HT1080 (cell line): ENCODE measurements at regions not wholly inside any gene's neighbourhood (a gene's known extent, or its start where the extent isn't known, plus 50 kb on each side); places are given as distances from the start of the nearest gene placed in this dataset.
"Not testable (repeated sequence)": the region's sequence is repeated elsewhere in the genome, so short reads cannot be mapped to it uniquely, and the experiment has no call there.

Source experiments
- DNase-seq: peaks from one replicate; pipeline ENCODE4 v3.0.0-alpha.2; 2015; ENCODE audit warnings: low read depth

GRCh38 chr12:89793946-89794345 is 85.3 kb upstream of the ATP2B1 start:
- DNase-seq = no peak

GRCh38 chr12:89791286-89791685 is 82.6 kb upstream of the ATP2B1 start:
- DNase-seq = no peak

GRCh38 chr12:89789862-89790261 is 81.2 kb upstream of the ATP2B1 start:
- DNase-seq = no peak

- no peak for DNase-seq
Observed at GRCh38 chr12:89787763-89788162, 79.1 kb upstream of the ATP2B1 start.

- DNase-seq = no peak
Observed at GRCh38 chr12:89786177-89786810, 77.7 kb upstream of the ATP2B1 start.

- peak; percentile 12 for DNase-seq
Observed at GRCh38 chr12:89783359-89784060, 74.9 kb upstream of the ATP2B1 start.

GRCh38 chr12:89782807-89783206 is 74.2 kb upstream of the ATP2B1 start:
- DNase-seq = no peak

- DNase-seq = no peak
Observed at GRCh38 chr12:89781946-89782550, 73.4 kb upstream of the ATP2B1 start.

GRCh38 chr12:89781156-89781555 is 72.5 kb upstream of the ATP2B1 start:
- DNase-seq = no peak

- DNase-seq = no peak
Observed at GRCh38 chr12:89779090-89779489, 70.5 kb upstream of the ATP2B1 start.

GRCh38 chr12:89777733-89778379 is 69.2 kb upstream of the ATP2B1 start:
- DNase-seq = no peak

- DNase-seq = no peak
Observed at GRCh38 chr12:89775986-89776365, 67.3 kb upstream of the ATP2B1 start.

GRCh38 chr12:89775063-89775985 is 66.7 kb upstream of the ATP2B1 start:
- DNase-seq = no peak

GRCh38 chr12:89774645-89775044 is 66.0 kb upstream of the ATP2B1 start:
- no peak for DNase-seq

GRCh38 chr12:89770391-89770790 is 61.8 kb upstream of the ATP2B1 start:
- DNase-seq = no peak

GRCh38 chr12:89769483-89769818 is 60.8 kb upstream of the ATP2B1 start:
- no peak for DNase-seq

- DNase-seq = peak; percentile 99
Observed at GRCh38 chr12:89768586-89769482, 60.2 kb upstream of the ATP2B1 start.

GRCh38 chr12:89765959-89766824 is 57.6 kb upstream of the ATP2B1 start:
- DNase-seq = no peak

GRCh38 chr12:89764164-89764563 is 55.5 kb upstream of the ATP2B1 start:
- DNase-seq = not testable (repeated sequence)
